ENCODE measurements at regions not wholly inside any gene's neighbourhood (a gene's known extent, or its start where the extent isn't known, plus 50 kb on each side); places are given as distances from the start of the nearest gene placed in this dataset.
A peak's percentile ranks its signal among the peaks of the same experiment; 100 is the strongest.

DNA sequence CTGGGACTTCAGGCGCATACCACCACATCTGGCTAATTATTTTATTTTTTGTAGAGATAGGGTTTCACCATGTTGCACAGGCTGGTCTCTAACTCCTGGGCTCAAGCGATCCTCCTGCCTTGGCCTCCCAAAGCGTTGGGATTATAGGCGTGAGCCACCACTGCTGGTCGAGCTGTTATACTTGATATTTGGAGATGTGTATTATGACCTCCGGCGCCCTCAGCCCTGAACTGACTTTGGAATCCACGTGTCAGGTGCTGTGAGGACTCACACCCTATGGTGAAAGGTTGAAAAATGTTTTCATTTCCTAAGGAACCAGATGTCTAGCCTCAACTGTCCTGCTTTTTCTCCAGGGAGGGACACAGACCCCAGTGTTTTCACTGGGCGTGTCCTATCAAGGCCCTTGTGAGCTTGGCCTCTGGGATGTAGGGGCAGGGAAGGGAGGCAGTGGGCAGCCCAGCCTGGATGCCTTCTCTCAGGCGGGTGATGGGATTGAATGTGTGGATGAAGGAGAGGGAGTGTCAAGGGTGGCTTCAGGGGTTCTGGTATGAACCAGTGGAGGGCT is 56.4 kb upstream of the HAAO start:
- no peak for ATAC-seq
- H3K27ac ChIP-seq, result no peak overlapping the region
- intact Hi-C loops (cut with DNase I), result loop anchor here in 2 of 10 donors (5.0 to 10.0 kb wide), 2 partner anchors 386 to 1833 kb away; no protein-coding TSS in a partner anchor
- peaks cover 0 to 29% (median 13%) of the 10 kb centered on the region in 9 donors for H3K4me1 ChIP-seq
- no peak for TF ChIP-seq CTCF (IDR thresholded peaks at IDR 0.05)
- WGBS, 2 donors, result 95% methylated on average over 10 of the region's 10 CpGs
- no peak overlapping the region for H3K4me3 ChIP-seq
- H3K36me3 ChIP-seq, result no peaks in the 10 kb centered on the region
- no peaks in the 10 kb centered on the region for H3K9me3 ChIP-seq
- no peaks in the 10 kb centered on the region for H3K27me3 ChIP-seq
- DNase-seq, result no peak

- Histone ChIP-seq H3K27ac (no peak overlapping the region), H3K36me3 (no peaks in the 10 kb centered on the region), H3K4me3 (no peak overlapping the region), H3K9me3 (no peaks in the 10 kb centered on the region), H3K27me3 (no peaks in the 10 kb centered on the region), H3K4me1 (peaks cover 0 to 24% (median 9%) of the 10 kb centered on the region in 9 donors)
- WGBS, 2 donors, result 79 to 82% methylated on average over 1 of the region's 1 CpG
- ATAC-seq (no peak), DNase-seq (no peak)
- TF ChIP-seq CTCF (IDR thresholded peaks at IDR 0.05), result no peak
- intact Hi-C loops (cut with DNase I), result loop anchor here in 2 of 10 donors (5.0 to 10.0 kb wide), 2 partner anchors 387 to 1834 kb away; no protein-coding TSS in a partner anchor
Measured at GRCh38 chr2:42848265-42848664, 55.9 kb upstream of the HAAO start.

DNA sequence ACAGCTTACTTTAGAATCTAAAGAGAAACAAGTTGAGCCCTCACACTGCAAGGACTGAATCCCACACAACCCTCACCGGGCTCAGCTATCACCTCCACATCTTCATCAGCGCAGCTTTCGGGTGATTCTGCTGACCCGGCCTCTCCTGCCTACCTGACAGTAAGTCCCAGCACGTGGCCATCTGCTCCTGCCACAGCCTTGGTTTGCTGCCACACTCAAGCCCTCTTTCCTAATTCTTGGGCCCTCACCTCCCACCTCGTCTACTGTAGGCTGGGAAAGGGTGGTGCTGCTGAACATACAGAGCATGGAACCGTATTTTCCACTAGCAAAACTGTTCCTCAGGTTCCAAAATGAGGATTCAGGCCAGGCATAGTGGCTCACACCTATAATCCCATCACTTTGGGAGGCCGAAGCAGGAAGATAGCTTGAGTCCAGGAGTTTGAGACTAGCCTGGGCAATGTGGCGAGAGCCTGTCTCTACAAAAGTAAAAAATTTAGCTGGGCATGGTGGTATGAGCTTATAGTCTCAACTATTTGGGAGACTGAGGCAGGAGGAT is 55.3 kb upstream of the HAAO start:
- Histone ChIP-seq H3K4me3 (no peak overlapping the region), H3K9me3 (no peaks in the 10 kb centered on the region), H3K27me3 (no peaks in the 10 kb centered on the region), H3K27ac (peak overlapping the region in 1 of 10 donors; percentile 16), H3K4me1 (peaks cover 0 to 25% (median 9%) of the 10 kb centered on the region in 9 donors), H3K36me3 (no peaks in the 10 kb centered on the region)
- no peak for DNase-seq
- TF ChIP-seq CTCF (IDR thresholded peaks at IDR 0.05), result no peak
- intact Hi-C loops (cut with DNase I), result loop anchor here in 2 of 10 donors (5.0 to 10.0 kb wide), 2 partner anchors 387 to 1835 kb away; no protein-coding TSS in a partner anchor
- no peak for ATAC-seq
- WGBS, 2 donors, result 94 to 97% methylated on average over 9 of the region's 9 CpGs

DNA sequence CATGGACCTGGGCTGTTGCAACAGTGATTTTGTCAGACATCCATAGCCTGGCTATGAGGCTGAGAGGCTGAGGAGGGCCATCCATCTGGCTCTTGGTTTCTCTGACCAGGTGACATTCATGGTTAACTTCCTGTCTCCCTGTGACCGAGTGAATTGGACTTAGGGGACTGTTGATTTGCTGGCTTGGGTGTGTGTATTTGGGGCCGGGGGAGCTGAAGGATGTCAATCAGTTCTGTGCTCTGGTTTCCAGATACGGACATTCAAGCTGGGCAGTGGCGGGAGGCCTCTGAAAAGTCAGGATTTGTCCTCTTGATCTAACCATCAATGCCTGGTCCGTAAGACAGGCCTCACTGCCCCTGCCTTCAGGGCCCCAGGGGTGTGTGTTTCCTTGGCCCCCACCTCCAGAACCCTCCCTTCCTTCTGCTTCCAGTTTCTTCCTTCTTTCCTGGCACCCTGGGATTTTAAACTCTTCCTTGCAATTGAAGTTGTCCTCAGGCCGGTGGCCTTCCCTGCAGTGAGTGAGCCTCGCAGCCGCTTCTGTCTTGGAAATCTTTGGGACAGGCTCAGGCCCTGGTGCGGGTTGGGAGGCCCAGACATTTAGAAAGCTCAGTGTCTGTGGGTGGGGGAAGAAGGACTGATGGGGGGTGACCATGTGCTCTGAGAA is 54.7 kb upstream of the HAAO start:
- no peaks in the 10 kb centered on the region for H3K27me3 ChIP-seq
- H3K36me3 ChIP-seq, result no peaks in the 10 kb centered on the region
- ATAC-seq (no peak), DNase-seq (no peak)
- whole genome bisulfite sequencing, 2 donors, result 93 to 95% methylated on average over 9 of the region's 9 CpGs
- no peak overlapping the region for H3K4me3 ChIP-seq
- TF ChIP-seq CTCF (IDR thresholded peaks at IDR 0.05), result no peak
- H3K27ac ChIP-seq, result peak overlapping the region in 1 of 10 donors; percentile 16
- H3K4me1 ChIP-seq, result peaks cover 0 to 29% (median 12%) of the 10 kb centered on the region in 9 donors
- intact Hi-C loops (cut with DNase I), result loop anchor here in 2 of 10 donors (5.0 to 10.0 kb wide), 2 partner anchors 388 to 1835 kb away; no protein-coding TSS in a partner anchor
- H3K9me3 ChIP-seq, result no peaks in the 10 kb centered on the region

Data from heart right ventricle (tissue), 16 donors.